ENCODE measurements at regions not wholly inside any gene's neighbourhood (a gene's known extent, or its start where the extent isn't known, plus 50 kb on each side); places are given as distances from the start of the nearest gene placed in this dataset.

- TF ChIP-seq CTCF (conservative IDR thresholded peaks at IDR 0.05; ENCODE audit: low read depth, low read length), result no peak
- H3K27ac ChIP-seq (ENCODE audit: low read depth, low read length, poor library complexity, severe bottlenecking), result no peak overlapping the region
- DNase-seq (ENCODE audit: low spot score), result no peak
- POLR2A ChIA-PET (ENCODE audit: low non-redundant PET), result no interaction called here
- H3K36me3 ChIP-seq (ENCODE audit: insufficient read depth, low read length, poor library complexity, severe bottlenecking), result no peaks in the 10 kb centered on the region
- H3K27me3 ChIP-seq (replicated peaks; ENCODE audit: insufficient read depth, low read depth, low read length, poor library complexity), result no peaks in the 10 kb centered on the region
- H3K9me3 ChIP-seq (ENCODE audit: low read depth, low read length, poor library complexity, severe bottlenecking), result no peaks in the 10 kb centered on the region
- H3K4me3 ChIP-seq (ENCODE audit: low read depth, low read length, poor library complexity, severe bottlenecking), result no peak overlapping the region
- intact Hi-C loops (cut with micrococcal nuclease; ENCODE audit: unreplicated experiment), result no loop called here
- CTCF ChIA-PET, result no interaction called here
- no TSS peak for BruUV-seq (replicated peaks)
- H3K4me1 ChIP-seq (ENCODE audit: insufficient read depth, low read length, poor library complexity, severe bottlenecking), result no peaks in the 10 kb centered on the region
Observed at GRCh38 chr4:83850435-83850834, 314.5 kb downstream of the GPAT3 start.

- ChIA-PET CTCF (no interaction called here), POLR2A (ENCODE audit: low non-redundant PET) (no interaction called here)
- Histone ChIP-seq H3K27me3 (replicated peaks; ENCODE audit: insufficient read depth, low read depth, low read length, poor library complexity) (no peaks in the 10 kb centered on the region), H3K36me3 (ENCODE audit: insufficient read depth, low read length, poor library complexity, severe bottlenecking) (no peaks in the 10 kb centered on the region), H3K27ac (ENCODE audit: low read depth, low read length, poor library complexity, severe bottlenecking) (no peak overlapping the region), H3K4me3 (ENCODE audit: low read depth, low read length, poor library complexity, severe bottlenecking) (no peak overlapping the region), H3K4me1 (ENCODE audit: insufficient read depth, low read length, poor library complexity, severe bottlenecking) (no peaks in the 10 kb centered on the region), H3K9me3 (ENCODE audit: low read depth, low read length, poor library complexity, severe bottlenecking) (no peaks in the 10 kb centered on the region)
- no TSS peak for BruUV-seq (replicated peaks)
- no peak for TF ChIP-seq CTCF (conservative IDR thresholded peaks at IDR 0.05; ENCODE audit: low read depth, low read length)
- TF ChIP-seq EZH2 (IDR thresholded peaks at IDR 0.05; ENCODE audit: borderline replicate concordance, low read depth, low read length, poor library complexity, severe bottlenecking), result no peak
- intact Hi-C loops (cut with micrococcal nuclease; ENCODE audit: unreplicated experiment), result no loop called here
- DNase-seq (ENCODE audit: low spot score), result no peak
Observed at GRCh38 chr4:83846193-83846830, 310.4 kb downstream of the GPAT3 start.

- TF ChIP-seq EZH2 (IDR thresholded peaks at IDR 0.05; ENCODE audit: borderline replicate concordance, low read depth, low read length, poor library complexity, severe bottlenecking), result no peak
- TF ChIP-seq CTCF (conservative IDR thresholded peaks at IDR 0.05; ENCODE audit: low read depth, low read length), result no peak
- H3K27ac ChIP-seq (ENCODE audit: low read depth, low read length, poor library complexity, severe bottlenecking), result no peak overlapping the region
- no peaks in the 10 kb centered on the region for H3K9me3 ChIP-seq (ENCODE audit: low read depth, low read length, poor library complexity, severe bottlenecking)
- H3K4me3 ChIP-seq (ENCODE audit: low read depth, low read length, poor library complexity, severe bottlenecking), result no peak overlapping the region
- BruUV-seq (replicated peaks), result no TSS peak
- ChIA-PET CTCF (no interaction called here), POLR2A (ENCODE audit: low non-redundant PET) (no interaction called here)
- no peaks in the 10 kb centered on the region for H3K36me3 ChIP-seq (ENCODE audit: insufficient read depth, low read length, poor library complexity, severe bottlenecking)
- DNase-seq (ENCODE audit: low spot score), result no peak
- no peaks in the 10 kb centered on the region for H3K27me3 ChIP-seq (replicated peaks; ENCODE audit: insufficient read depth, low read depth, low read length, poor library complexity)
- intact Hi-C loops (cut with micrococcal nuclease; ENCODE audit: unreplicated experiment), result no loop called here
- H3K4me1 ChIP-seq (ENCODE audit: insufficient read depth, low read length, poor library complexity, severe bottlenecking), result no peaks in the 10 kb centered on the region
Observed at GRCh38 chr4:83839615-83840014, 303.7 kb downstream of the GPAT3 start.
